Panc1 (cell line): ENCODE measurements at regions not wholly inside any gene's neighbourhood (a gene's known extent, or its start where the extent isn't known, plus 50 kb on each side); places are given as distances from the start of the nearest gene placed in this dataset.

Experiments
- ATAC-seq: fragments of 200-7000 bp; cut with Tn5 transposase; 2 replicates; pipeline ENCODE4 v1.9.1; 2020; ENCODE audit warnings: mild to moderate bottlenecking, moderate library complexity
- BruUV-seq: library from RNA; stranded (reverse); fragments of 400-500 nt; replicated peaks from 2 replicates; lab custom pipeline; 2021; lab: Mats Ljungman, UMichigan
- CTCF ChIA-PET: fragments of 300-600 bp; sonication (Branson Sonifier 250); formaldehyde crosslinking; loops from one replicate; lab custom pipeline; 2022; ENCODE audit warnings: antibody characterized with exemption; lab: Charles Lee
- POLR2A ChIA-PET: fragments of 300-600 bp; sonication (Branson Sonifier 250); formaldehyde crosslinking; loops from one replicate; lab custom pipeline; 2022; ENCODE audit warnings: antibody characterized with exemption; lab: Charles Lee
- DNase-seq: peaks from one replicate; pipeline ENCODE4 v3.0.0-alpha.2; 2010; ENCODE audit warnings: low read depth, low spot score
- H3K27ac ChIP-seq: 2 replicates; pipeline ENCODE4 v1.5.1; 2011; ENCODE audit warnings: mild to moderate bottlenecking, low read length, inconsistent platforms
- H3K27me3 ChIP-seq: fragments of 200-500 bp; sonication (Bioruptor generic); 2 replicates; pipeline ENCODE4 v1.6.0; 2014; ENCODE audit warnings: low read length, inconsistent platforms; ENCODE audit not compliant: control insufficient read depth, insufficient read depth
- H3K36me3 ChIP-seq: fragments of 200-500 bp; sonication (Bioruptor generic); 2 replicates; pipeline ENCODE4 v1.5.1; 2014; ENCODE audit warnings: inconsistent platforms, mild to moderate bottlenecking, low read length, moderate library complexity; ENCODE audit not compliant: control insufficient read depth, insufficient read depth
- H3K4me1 ChIP-seq: 2 replicates; pipeline ENCODE4 v1.5.1; 2011; ENCODE audit warnings: inconsistent platforms, mild to moderate bottlenecking, low read length, moderate library complexity; ENCODE audit not compliant: control insufficient read depth, insufficient read depth
- H3K4me3 ChIP-seq, 2 experiments: 2 replicates each; pipeline ENCODE4 v1.5.1; 2011 to 2012; ENCODE audit warnings: low read depth in 2 of 2, low read length in 2 of 2, mild to moderate bottlenecking in 2 of 2, inconsistent platforms in 1 of 2, moderate library complexity in 1 of 2
- H3K9me3 ChIP-seq: fragments of 200-500 bp; sonication (Bioruptor generic); 2 replicates; pipeline ENCODE4 v1.5.1; 2014; ENCODE audit warnings: low read depth, mild to moderate bottlenecking, inconsistent platforms, low read length, moderate library complexity; ENCODE audit not compliant: control insufficient read depth, insufficient read depth
- CTCF ChIP-seq: fragments of 450-650 bp; IDR thresholded peaks from 2 replicates; pipeline ENCODE4 v1.5.1; 2017; ENCODE audit warnings: mild to moderate bottlenecking
- POLR2AphosphoS5 ChIP-seq: IDR thresholded peaks from 2 replicates; pipeline ENCODE4 v1.6.1; 2012; ENCODE audit warnings: mild to moderate bottlenecking, low read depth, low read length, moderate library complexity
- REST ChIP-seq, 2 experiments: IDR thresholded peaks; 2 replicates each; pipeline ENCODE4 v1.6.1; 2011 to 2012; ENCODE audit warnings: low read depth in 2 of 2, control low read depth in 1 of 2, low read length in 1 of 2, mild to moderate bottlenecking in 1 of 2, moderate library complexity in 1 of 2; ENCODE audit not compliant: insufficient read depth in 1 of 2
- SIN3A ChIP-seq: IDR thresholded peaks from 2 replicates; pipeline ENCODE4 v1.6.1; 2012; ENCODE audit warnings: low read depth, mild to moderate bottlenecking, low read length, moderate library complexity, borderline replicate concordance; ENCODE audit not compliant: insufficient read depth
- TCF7L2 ChIP-seq: IDR thresholded peaks from 2 replicates; pipeline ENCODE4 v1.6.1; 2011; ENCODE audit warnings: mild to moderate bottlenecking, low read depth, low read length, inconsistent platforms
- in situ Hi-C: cut with HindIII; loops from 2 replicates; pipeline ENCODE4 v1.10.0; 2016; ENCODE audit warnings: low sequenced_read_pairs, low pct_unique_long_range_greater_than_20kb
- intact Hi-C: fragments of 100-400 bp; cut with micrococcal nuclease; formaldehyde crosslinking; loops from one replicate; pipeline ENCODE4 v1.10.0; 2022; ENCODE audit not compliant: unreplicated experiment

GRCh38 chr6:141736104-141736503 is 396.6 kb upstream of the GJE1 start:
- Histone ChIP-seq H3K27ac (no peak overlapping the region), H3K36me3 (no peaks in the 10 kb centered on the region; the same call in 1 of the 2 replicates), H3K9me3 (no peaks in the 10 kb centered on the region), H3K4me1 (no peaks in the 10 kb centered on the region), H3K27me3 (no peaks in the 10 kb centered on the region), H3K4me3 (no peak overlapping the region)
- BruUV-seq: no TSS peak
- ChIA-PET POLR2A (no interaction called here), CTCF (no interaction called here)
- intact Hi-C loops (no loop called here), in situ Hi-C loops (no loop called here)
- DNase-seq (no peak), ATAC-seq (no peak)
- no peak for TF ChIP-seq REST (IDR thresholded peaks at IDR 0.05; ENCODE audit: insufficient read depth in 1 of 2, low read depth in 2 of 2, low read length in 1 of 2)
- no peak for TF ChIP-seq CTCF
- no peak for TF ChIP-seq POLR2AphosphoS5
- TF ChIP-seq SIN3A: no peak
- no peak for TF ChIP-seq TCF7L2

- BruUV-seq: no TSS peak
- DNase-seq (no peak), ATAC-seq (no peak)
- intact Hi-C loops: no loop called here
- Histone ChIP-seq H3K4me3 (no peak overlapping the region), H3K27ac (no peak overlapping the region), H3K27me3 (no peaks in the 10 kb centered on the region), H3K36me3 (no peaks in the 10 kb centered on the region; the same call in 1 of the 2 replicates), H3K4me1 (no peaks in the 10 kb centered on the region), H3K9me3 (no peaks in the 10 kb centered on the region)
- CTCF ChIA-PET: no interaction called here
- in situ Hi-C loops: no loop called here
- POLR2A ChIA-PET: no interaction called here
- TF ChIP-seq REST (IDR thresholded peaks at IDR 0.05; ENCODE audit: insufficient read depth in 1 of 2, low read depth in 2 of 2, low read length in 1 of 2): no peak
- no peak for TF ChIP-seq SIN3A
- TF ChIP-seq TCF7L2: no peak
- no peak for TF ChIP-seq POLR2AphosphoS5
- no peak for TF ChIP-seq CTCF
Measured at GRCh38 chr6:141735126-141735525, 397.6 kb upstream of the GJE1 start.
